AG08395 (cell line): ENCODE measurements at regions not wholly inside any gene's neighbourhood (a gene's known extent, or its start where the extent isn't known, plus 50 kb on each side); places are given as distances from the start of the nearest gene placed in this dataset.
"Not testable (repeated sequence)": the region's sequence is repeated elsewhere in the genome, so short reads cannot be mapped to it uniquely, and the experiment has no call there.

Experiments
- DNase-seq: peaks from one replicate; pipeline ENCODE4 v3.0.0; 2012; ENCODE audit warnings: mixed read lengths, low spot score

- no peak for DNase-seq
These were observed 313.6 kb downstream of the TBC1D32 start for GRCh38 chr6:121020656-121021055.

GRCh38 chr6:121008553-121008952, 325.7 kb downstream of the TBC1D32 start:
- no peak for DNase-seq

- no peak for DNase-seq
These were observed 328.3 kb downstream of the TBC1D32 start for GRCh38 chr6:121006024-121006423.

- no peak for DNase-seq
These were observed 333.9 kb downstream of the TBC1D32 start for GRCh38 chr6:121000381-121000780.

- no peak for DNase-seq
These were observed 337.9 kb downstream of the TBC1D32 start for GRCh38 chr6:120996340-120996739.

GRCh38 chr6:120994573-120994967, 339.7 kb downstream of the TBC1D32 start:
- no peak for DNase-seq

GRCh38 chr6:120993929-120994572, 340.2 kb downstream of the TBC1D32 start:
- DNase-seq: no peak

GRCh38 chr6:120992257-120992656, 342.0 kb downstream of the TBC1D32 start:
- no peak for DNase-seq

GRCh38 chr6:120990866-120991265, 343.4 kb downstream of the TBC1D32 start:
- DNase-seq: no peak

GRCh38 chr6:120981835-120982234, 352.4 kb downstream of the TBC1D32 start:
- no peak for DNase-seq

GRCh38 chr6:120966321-120966720, 368.0 kb downstream of the TBC1D32 start:
- no peak for DNase-seq

- no peak for DNase-seq
These were observed 368.5 kb downstream of the TBC1D32 start for GRCh38 chr6:120965814-120966213.

- DNase-seq: no peak
These were observed 373.5 kb downstream of the TBC1D32 start for GRCh38 chr6:120960761-120961160.

- DNase-seq: no peak
These were observed 380.2 kb downstream of the TBC1D32 start for GRCh38 chr6:120954111-120954510.

GRCh38 chr6:120951258-120951657, 383.0 kb downstream of the TBC1D32 start:
- no peak for DNase-seq

- DNase-seq: no peak
These were observed 387.2 kb downstream of the TBC1D32 start for GRCh38 chr6:120947111-120947510.

- no peak for DNase-seq
These were observed 388.2 kb downstream of the TBC1D32 start for GRCh38 chr6:120945905-120946594.

GRCh38 chr6:120938876-120939472, 395.3 kb downstream of the TBC1D32 start:
- DNase-seq: no peak

- no peak for DNase-seq
These were observed 396.0 kb downstream of the TBC1D32 start for GRCh38 chr6:120938164-120938875.

GRCh38 chr6:120935908-120936307, 398.4 kb downstream of the TBC1D32 start:
- no peak for DNase-seq

GRCh38 chr6:120935016-120935415, 399.3 kb downstream of the TBC1D32 start:
- DNase-seq: no peak

- not testable (repeated sequence) for DNase-seq
These were observed 402.6 kb downstream of the TBC1D32 start for GRCh38 chr6:120931520-120932180.
